ENCODE measurements at regions not wholly inside any gene's neighbourhood (a gene's known extent, or its start where the extent isn't known, plus 50 kb on each side); places are given as distances from the start of the nearest gene placed in this dataset.

- DNase-seq (ENCODE audit: low read depth in 1 of 2, low spot score in 1 of 2) = no peak
- no peak for TF ChIP-seq CTCF (IDR thresholded peaks at IDR 0.05; ENCODE audit: low read depth, low read length)
- Histone ChIP-seq H3K4me1 (ENCODE audit: low read depth) (peaks cover 4% of the 10 kb centered on the region), H3K36me3 (no peaks in the 10 kb centered on the region), H3K27ac (no peak overlapping the region), H3K9me3 (ENCODE audit: low read depth) (no peaks in the 10 kb centered on the region), H3K27me3 (no peaks in the 10 kb centered on the region), H3K4me3 (no peak overlapping the region)
Observed at GRCh38 chr5:171573021-171573420, 153.6 kb downstream of the FGF18 start.

- peaks cover 4% of the 10 kb centered on the region for H3K4me1 ChIP-seq (ENCODE audit: low read depth)
- DNase-seq (ENCODE audit: low read depth in 1 of 2, low spot score in 1 of 2) = no peak
- H3K4me3 ChIP-seq = no peak overlapping the region
- no peaks in the 10 kb centered on the region for H3K36me3 ChIP-seq
- no peak for TF ChIP-seq CTCF (IDR thresholded peaks at IDR 0.05; ENCODE audit: low read depth, low read length)
- no peaks in the 10 kb centered on the region for H3K27me3 ChIP-seq
- no peaks in the 10 kb centered on the region for H3K9me3 ChIP-seq (ENCODE audit: low read depth)
- no peak overlapping the region for H3K27ac ChIP-seq
Observed at GRCh38 chr5:171573451-171574225, 154.2 kb downstream of the FGF18 start.

- peaks cover 4% of the 10 kb centered on the region for H3K4me1 ChIP-seq (ENCODE audit: low read depth)
- no peaks in the 10 kb centered on the region for H3K9me3 ChIP-seq (ENCODE audit: low read depth)
- H3K36me3 ChIP-seq = no peaks in the 10 kb centered on the region
- TF ChIP-seq CTCF (IDR thresholded peaks at IDR 0.05; ENCODE audit: low read depth, low read length) = no peak
- no peaks in the 10 kb centered on the region for H3K27me3 ChIP-seq
- DNase-seq (ENCODE audit: low read depth in 1 of 2, low spot score in 1 of 2) = no peak
- no peak overlapping the region for H3K27ac ChIP-seq
- H3K4me3 ChIP-seq = no peak overlapping the region
Observed at GRCh38 chr5:171574376-171574775, 154.9 kb downstream of the FGF18 start.

GRCh38 chr5:171575386-171575785 is 155.9 kb downstream of the FGF18 start:
- H3K4me1 ChIP-seq (ENCODE audit: low read depth) = peaks cover 12% of the 10 kb centered on the region
- H3K36me3 ChIP-seq = no peaks in the 10 kb centered on the region
- no peak overlapping the region for H3K27ac ChIP-seq
- no peaks in the 10 kb centered on the region for H3K27me3 ChIP-seq
- H3K9me3 ChIP-seq (ENCODE audit: low read depth) = no peaks in the 10 kb centered on the region
- no peak overlapping the region for H3K4me3 ChIP-seq
- DNase-seq (ENCODE audit: low read depth in 1 of 2, low spot score in 1 of 2) = no peak
- no peak for TF ChIP-seq CTCF (IDR thresholded peaks at IDR 0.05; ENCODE audit: low read depth, low read length)

GRCh38 chr5:171575808-171576207 is 156.4 kb downstream of the FGF18 start:
- Histone ChIP-seq H3K27ac (no peak overlapping the region), H3K27me3 (no peaks in the 10 kb centered on the region), H3K4me3 (no peak overlapping the region), H3K36me3 (no peaks in the 10 kb centered on the region), H3K9me3 (ENCODE audit: low read depth) (no peaks in the 10 kb centered on the region), H3K4me1 (ENCODE audit: low read depth) (peaks cover 16% of the 10 kb centered on the region)
- TF ChIP-seq CTCF (IDR thresholded peaks at IDR 0.05; ENCODE audit: low read depth, low read length) = no peak
- no peak for DNase-seq (ENCODE audit: low read depth in 1 of 2, low spot score in 1 of 2)

All from cardiac muscle cell (in vitro differentiated cells and primary cell).